KOPT-K1 (cell line): ENCODE measurements at regions not wholly inside any gene's neighbourhood (a gene's known extent, or its start where the extent isn't known, plus 50 kb on each side); places are given as distances from the start of the nearest gene placed in this dataset.

Source experiments
- H3K27ac ChIP-seq: fragments of 200-600 bp; sonication (generic); 2 replicates; pipeline ENCODE4 v1.5.1; 2016; ENCODE audit warnings: antibody characterized with exemption, mild to moderate bottlenecking, low read depth, low read length; ENCODE audit not compliant: poor library complexity, severe bottlenecking
- H3K36me3 ChIP-seq: fragments of 200-600 bp; sonication (generic); 2 replicates; pipeline ENCODE4 v1.5.1; 2017; ENCODE audit warnings: antibody characterized with exemption, mild to moderate bottlenecking, low read length, moderate library complexity; ENCODE audit not compliant: insufficient read depth
- H3K9me3 ChIP-seq: fragments of 200-600 bp; sonication (generic); 2 replicates; pipeline ENCODE4 v1.5.1; 2017; ENCODE audit warnings: antibody characterized with exemption, low read length, mild to moderate bottlenecking; ENCODE audit not compliant: insufficient read depth, poor library complexity, severe bottlenecking

- H3K9me3 ChIP-seq = no peaks in the 10 kb centered on the region
- no peaks in the 10 kb centered on the region for H3K36me3 ChIP-seq
- H3K27ac ChIP-seq = no peak overlapping the region
Measured at GRCh38 chr10:44177610-44178009, 207.3 kb downstream of the CXCL12 start.

- Histone ChIP-seq H3K27ac (no peak overlapping the region), H3K36me3 (no peaks in the 10 kb centered on the region), H3K9me3 (no peaks in the 10 kb centered on the region)
Measured at GRCh38 chr10:44176311-44176710, 208.6 kb downstream of the CXCL12 start.

- Histone ChIP-seq H3K9me3 (no peaks in the 10 kb centered on the region), H3K27ac (no peak overlapping the region), H3K36me3 (no peaks in the 10 kb centered on the region)
Measured at GRCh38 chr10:44173608-44173894, 211.3 kb downstream of the CXCL12 start.

GRCh38 chr10:44172883-44173607 lies 211.9 kb downstream of the CXCL12 start:
- H3K9me3 ChIP-seq = no peaks in the 10 kb centered on the region
- no peaks in the 10 kb centered on the region for H3K36me3 ChIP-seq
- H3K27ac ChIP-seq = no peak overlapping the region

- Histone ChIP-seq H3K9me3 (no peaks in the 10 kb centered on the region), H3K36me3 (no peaks in the 10 kb centered on the region), H3K27ac (no peak overlapping the region)
Measured at GRCh38 chr10:44171765-44172164, 213.1 kb downstream of the CXCL12 start.

GRCh38 chr10:44168478-44168877 lies 216.4 kb downstream of the CXCL12 start:
- H3K36me3 ChIP-seq = no peaks in the 10 kb centered on the region
- H3K9me3 ChIP-seq = no peaks in the 10 kb centered on the region

GRCh38 chr10:44167752-44168151 lies 217.1 kb downstream of the CXCL12 start:
- H3K9me3 ChIP-seq = no peaks in the 10 kb centered on the region
- no peaks in the 10 kb centered on the region for H3K36me3 ChIP-seq
- H3K27ac ChIP-seq = no peak overlapping the region

More at GRCh38 chr10:44168478-44168877, 216.4 kb downstream of the CXCL12 start:
- H3K27ac ChIP-seq = no peak overlapping the region

- Histone ChIP-seq H3K27ac (no peak overlapping the region), H3K36me3 (no peaks in the 10 kb centered on the region), H3K9me3 (no peaks in the 10 kb centered on the region)
Measured at GRCh38 chr10:44166441-44166840, 218.5 kb downstream of the CXCL12 start.

- H3K27ac ChIP-seq = no peak overlapping the region
- no peaks in the 10 kb centered on the region for H3K36me3 ChIP-seq
- H3K9me3 ChIP-seq = no peaks in the 10 kb centered on the region
Measured at GRCh38 chr10:44164251-44164956, 220.5 kb downstream of the CXCL12 start.

GRCh38 chr10:44161184-44161583 lies 223.7 kb downstream of the CXCL12 start:
- no peaks in the 10 kb centered on the region for H3K36me3 ChIP-seq
- peaks cover 3% of the 10 kb centered on the region for H3K9me3 ChIP-seq
- H3K27ac ChIP-seq = no peak overlapping the region

GRCh38 chr10:44157574-44157973 lies 227.3 kb downstream of the CXCL12 start:
- no peak overlapping the region for H3K27ac ChIP-seq
- H3K36me3 ChIP-seq = no peaks in the 10 kb centered on the region
- H3K9me3 ChIP-seq = peaks cover 3% of the 10 kb centered on the region

- Histone ChIP-seq H3K9me3 (peaks cover 3% of the 10 kb centered on the region), H3K27ac (no peak overlapping the region), H3K36me3 (no peaks in the 10 kb centered on the region)
Measured at GRCh38 chr10:44154956-44155355, 229.9 kb downstream of the CXCL12 start.

GRCh38 chr10:44153918-44154670 lies 230.8 kb downstream of the CXCL12 start:
- peaks cover 3% of the 10 kb centered on the region for H3K9me3 ChIP-seq
- H3K27ac ChIP-seq = no peak overlapping the region
- no peaks in the 10 kb centered on the region for H3K36me3 ChIP-seq

- no peak overlapping the region for H3K27ac ChIP-seq
- H3K9me3 ChIP-seq = no peaks in the 10 kb centered on the region
- no peaks in the 10 kb centered on the region for H3K36me3 ChIP-seq
Measured at GRCh38 chr10:44143556-44143955, 241.3 kb downstream of the CXCL12 start.
